GM23338 (cell line): ENCODE measurements at regions not wholly inside any gene's neighbourhood (a gene's known extent, or its start where the extent isn't known, plus 50 kb on each side); places are given as distances from the start of the nearest gene placed in this dataset.
"Not testable (repeated sequence)": the region's sequence is repeated elsewhere in the genome, so short reads cannot be mapped to it uniquely, and the experiment has no call there.

ENCODE experiments used
- ATAC-seq: fragments of 200-7000 bp; cut with Tn5 transposase; 3 replicates; pipeline ENCODE4 v1.9.1; 2020
- DNase-seq: peaks from one replicate; pipeline ENCODE4 v3.0.0-alpha.2; 2015; ENCODE audit warnings: low spot score
- H2AFZ ChIP-seq: fragments of 200-600 bp; sonication (generic); 2 replicates; pipeline ENCODE4 v1.8.0; 2016; ENCODE audit warnings: antibody characterized with exemption, mild to moderate bottlenecking, moderate library complexity
- H3F3A ChIP-seq: fragments of 200-600 bp; sonication (generic); replicated peaks from 2 replicates; pipeline ENCODE4 v1.8.0; 2017; ENCODE audit warnings: antibody characterized with exemption, mixed run types, low read depth
- H3K27ac ChIP-seq: fragments of 200-600 bp; sonication (generic); 2 replicates; pipeline ENCODE4 v1.6.1; 2016; ENCODE audit warnings: low read depth
- H3K27me3 ChIP-seq: fragments of 200-600 bp; sonication (generic); 2 replicates; pipeline ENCODE4 v1.8.0; 2016; ENCODE audit warnings: mild to moderate bottlenecking, mixed run types, moderate library complexity; ENCODE audit not compliant: insufficient read depth
- H3K36me3 ChIP-seq: fragments of 200-600 bp; sonication (generic); 2 replicates; pipeline ENCODE4 v1.8.0; 2016; ENCODE audit warnings: mild to moderate bottlenecking; ENCODE audit not compliant: insufficient read depth
- H3K4me1 ChIP-seq: fragments of 200-600 bp; sonication (generic); 2 replicates; pipeline ENCODE4 v1.8.0; 2016; ENCODE audit warnings: mild to moderate bottlenecking, moderate library complexity; ENCODE audit not compliant: insufficient read depth
- H3K4me2 ChIP-seq: fragments of 200-600 bp; sonication (generic); 2 replicates; pipeline ENCODE4 v1.7.1; 2017; ENCODE audit warnings: mixed run types
- H3K4me3 ChIP-seq: fragments of 200-600 bp; sonication (generic); 2 replicates; pipeline ENCODE4 v1.6.1; 2016; ENCODE audit warnings: mixed run types
- H3K79me2 ChIP-seq: fragments of 200-600 bp; sonication (generic); replicated peaks from 2 replicates; pipeline ENCODE4 v1.8.0; 2017; ENCODE audit warnings: mild to moderate bottlenecking; ENCODE audit not compliant: insufficient read depth
- H3K9me2 ChIP-seq: fragments of 200-600 bp; sonication (generic); 2 replicates; pipeline ENCODE4 v1.8.0; 2017; ENCODE audit not compliant: insufficient read depth
- H4K20me1 ChIP-seq: fragments of 200-600 bp; sonication (generic); replicated peaks from 2 replicates; pipeline ENCODE4 v1.8.0; 2017; ENCODE audit warnings: mild to moderate bottlenecking; ENCODE audit not compliant: insufficient read depth
- H3K27ac Mint-ChIP-seq: 2 replicates; pipeline ENCODE4 v1.8.0; 2020; ENCODE audit warnings: inconsistent platforms, mild to moderate bottlenecking, moderate library complexity, mixed read lengths
- H3K27me3 Mint-ChIP-seq: 3 replicates; pipeline ENCODE4 v1.8.0; 2022; ENCODE audit warnings: low read depth, mild to moderate bottlenecking, moderate library complexity, mixed read lengths, inconsistent platforms; ENCODE audit not compliant: insufficient read depth, poor library complexity
- H3K36me3 Mint-ChIP-seq: 3 replicates; pipeline ENCODE4 v1.8.0; 2021; ENCODE audit warnings: low read depth, mild to moderate bottlenecking, inconsistent platforms, moderate library complexity, mixed read lengths
- H3K4me1 Mint-ChIP-seq: 3 replicates; pipeline ENCODE4 v1.8.0; 2020; ENCODE audit warnings: mild to moderate bottlenecking, inconsistent platforms, mixed read lengths
- H3K4me3 Mint-ChIP-seq: 3 replicates; pipeline ENCODE4 v1.8.0; 2021; ENCODE audit warnings: moderate library complexity, mild to moderate bottlenecking, inconsistent platforms, mixed read lengths
- H3K9me3 Mint-ChIP-seq: 3 replicates; pipeline ENCODE4 v1.8.0; 2020; ENCODE audit warnings: moderate library complexity, mild to moderate bottlenecking, inconsistent platforms, mixed read lengths
- EZH2 ChIP-seq: fragments of 200-600 bp; sonication (generic); IDR thresholded peaks from one replicate; pipeline ENCODE4 v1.8.0; 2017; ENCODE audit warnings: antibody characterized with exemption, mild to moderate bottlenecking, low read depth; ENCODE audit not compliant: unreplicated experiment
- JUNB ChIP-seq: IDR thresholded peaks from one replicate; pipeline ENCODE4 v1.6.1; 2016; ENCODE audit warnings: antibody characterized with exemption; ENCODE audit not compliant: unreplicated experiment
- POLR2AphosphoS5 ChIP-seq: IDR thresholded peaks from 2 replicates; pipeline ENCODE4 v1.6.1; 2016; ENCODE audit warnings: antibody characterized with exemption, low read depth
- ZNF331 ChIP-seq: fragments of 250-450 bp; sonication (Bioruptor Pico); IDR thresholded peaks from 2 replicates; pipeline ENCODE4 v1.5.0; 2020; ENCODE audit warnings: low read depth, mild to moderate bottlenecking, moderate library complexity
- TF ChIP-seq, protein P1 (sequence below): fragments of 250-450 bp; sonication (Bioruptor Pico); IDR thresholded peaks from 2 replicates; pipeline ENCODE4 v1.5.0; 2020; ENCODE audit warnings: mild to moderate bottlenecking, moderate library complexity
- TF ChIP-seq, protein P2 (sequence below): IDR thresholded peaks from 2 replicates; pipeline ENCODE4 v1.6.1; 2016; ENCODE audit warnings: antibody characterized with exemption

DNA sequence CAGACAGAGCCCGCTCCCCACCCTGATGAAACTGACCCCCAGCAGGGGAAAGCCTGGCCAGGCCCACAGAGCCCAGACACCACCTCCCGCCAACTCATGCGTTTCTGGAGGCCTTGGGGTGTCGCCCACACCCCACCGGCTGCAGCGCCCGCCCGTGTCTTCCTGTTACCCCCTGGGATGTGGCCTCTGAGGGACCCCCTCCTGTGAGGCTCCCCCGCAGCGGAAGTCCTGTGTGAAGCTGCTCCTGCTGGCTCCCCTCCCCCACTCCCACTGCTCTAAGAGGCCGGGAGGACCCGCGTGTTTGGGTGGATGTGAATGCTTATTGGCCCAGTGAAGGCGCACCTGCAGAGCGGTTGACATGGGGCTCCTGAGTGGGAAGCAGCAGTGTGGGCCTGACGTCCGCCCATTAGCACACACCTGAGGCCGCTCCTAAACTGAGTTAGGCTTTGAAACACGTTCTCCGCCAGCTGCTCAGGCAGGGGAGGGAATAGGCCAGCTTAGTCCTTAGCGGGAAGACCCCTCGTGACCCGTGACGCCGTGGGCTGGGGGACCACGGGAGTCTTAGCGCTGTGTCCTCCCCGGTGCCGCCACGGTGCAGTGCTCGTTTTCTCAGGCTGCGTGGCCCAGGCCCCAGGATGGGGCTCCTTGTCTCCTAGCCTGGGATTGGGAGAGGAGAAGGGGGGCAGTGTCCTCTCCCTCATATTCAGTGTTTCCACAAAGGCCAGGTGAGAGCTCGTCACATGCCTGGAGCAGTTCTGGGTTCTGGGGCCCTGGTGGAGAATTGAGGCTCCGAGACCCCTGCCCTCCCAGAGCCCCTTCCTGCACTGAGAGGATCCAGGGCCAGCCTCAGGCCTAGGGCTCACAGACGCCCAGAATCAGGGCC lies 323.4 kb upstream of the SFSWAP start (continued):
- TF ChIP-seq, protein P1, sequence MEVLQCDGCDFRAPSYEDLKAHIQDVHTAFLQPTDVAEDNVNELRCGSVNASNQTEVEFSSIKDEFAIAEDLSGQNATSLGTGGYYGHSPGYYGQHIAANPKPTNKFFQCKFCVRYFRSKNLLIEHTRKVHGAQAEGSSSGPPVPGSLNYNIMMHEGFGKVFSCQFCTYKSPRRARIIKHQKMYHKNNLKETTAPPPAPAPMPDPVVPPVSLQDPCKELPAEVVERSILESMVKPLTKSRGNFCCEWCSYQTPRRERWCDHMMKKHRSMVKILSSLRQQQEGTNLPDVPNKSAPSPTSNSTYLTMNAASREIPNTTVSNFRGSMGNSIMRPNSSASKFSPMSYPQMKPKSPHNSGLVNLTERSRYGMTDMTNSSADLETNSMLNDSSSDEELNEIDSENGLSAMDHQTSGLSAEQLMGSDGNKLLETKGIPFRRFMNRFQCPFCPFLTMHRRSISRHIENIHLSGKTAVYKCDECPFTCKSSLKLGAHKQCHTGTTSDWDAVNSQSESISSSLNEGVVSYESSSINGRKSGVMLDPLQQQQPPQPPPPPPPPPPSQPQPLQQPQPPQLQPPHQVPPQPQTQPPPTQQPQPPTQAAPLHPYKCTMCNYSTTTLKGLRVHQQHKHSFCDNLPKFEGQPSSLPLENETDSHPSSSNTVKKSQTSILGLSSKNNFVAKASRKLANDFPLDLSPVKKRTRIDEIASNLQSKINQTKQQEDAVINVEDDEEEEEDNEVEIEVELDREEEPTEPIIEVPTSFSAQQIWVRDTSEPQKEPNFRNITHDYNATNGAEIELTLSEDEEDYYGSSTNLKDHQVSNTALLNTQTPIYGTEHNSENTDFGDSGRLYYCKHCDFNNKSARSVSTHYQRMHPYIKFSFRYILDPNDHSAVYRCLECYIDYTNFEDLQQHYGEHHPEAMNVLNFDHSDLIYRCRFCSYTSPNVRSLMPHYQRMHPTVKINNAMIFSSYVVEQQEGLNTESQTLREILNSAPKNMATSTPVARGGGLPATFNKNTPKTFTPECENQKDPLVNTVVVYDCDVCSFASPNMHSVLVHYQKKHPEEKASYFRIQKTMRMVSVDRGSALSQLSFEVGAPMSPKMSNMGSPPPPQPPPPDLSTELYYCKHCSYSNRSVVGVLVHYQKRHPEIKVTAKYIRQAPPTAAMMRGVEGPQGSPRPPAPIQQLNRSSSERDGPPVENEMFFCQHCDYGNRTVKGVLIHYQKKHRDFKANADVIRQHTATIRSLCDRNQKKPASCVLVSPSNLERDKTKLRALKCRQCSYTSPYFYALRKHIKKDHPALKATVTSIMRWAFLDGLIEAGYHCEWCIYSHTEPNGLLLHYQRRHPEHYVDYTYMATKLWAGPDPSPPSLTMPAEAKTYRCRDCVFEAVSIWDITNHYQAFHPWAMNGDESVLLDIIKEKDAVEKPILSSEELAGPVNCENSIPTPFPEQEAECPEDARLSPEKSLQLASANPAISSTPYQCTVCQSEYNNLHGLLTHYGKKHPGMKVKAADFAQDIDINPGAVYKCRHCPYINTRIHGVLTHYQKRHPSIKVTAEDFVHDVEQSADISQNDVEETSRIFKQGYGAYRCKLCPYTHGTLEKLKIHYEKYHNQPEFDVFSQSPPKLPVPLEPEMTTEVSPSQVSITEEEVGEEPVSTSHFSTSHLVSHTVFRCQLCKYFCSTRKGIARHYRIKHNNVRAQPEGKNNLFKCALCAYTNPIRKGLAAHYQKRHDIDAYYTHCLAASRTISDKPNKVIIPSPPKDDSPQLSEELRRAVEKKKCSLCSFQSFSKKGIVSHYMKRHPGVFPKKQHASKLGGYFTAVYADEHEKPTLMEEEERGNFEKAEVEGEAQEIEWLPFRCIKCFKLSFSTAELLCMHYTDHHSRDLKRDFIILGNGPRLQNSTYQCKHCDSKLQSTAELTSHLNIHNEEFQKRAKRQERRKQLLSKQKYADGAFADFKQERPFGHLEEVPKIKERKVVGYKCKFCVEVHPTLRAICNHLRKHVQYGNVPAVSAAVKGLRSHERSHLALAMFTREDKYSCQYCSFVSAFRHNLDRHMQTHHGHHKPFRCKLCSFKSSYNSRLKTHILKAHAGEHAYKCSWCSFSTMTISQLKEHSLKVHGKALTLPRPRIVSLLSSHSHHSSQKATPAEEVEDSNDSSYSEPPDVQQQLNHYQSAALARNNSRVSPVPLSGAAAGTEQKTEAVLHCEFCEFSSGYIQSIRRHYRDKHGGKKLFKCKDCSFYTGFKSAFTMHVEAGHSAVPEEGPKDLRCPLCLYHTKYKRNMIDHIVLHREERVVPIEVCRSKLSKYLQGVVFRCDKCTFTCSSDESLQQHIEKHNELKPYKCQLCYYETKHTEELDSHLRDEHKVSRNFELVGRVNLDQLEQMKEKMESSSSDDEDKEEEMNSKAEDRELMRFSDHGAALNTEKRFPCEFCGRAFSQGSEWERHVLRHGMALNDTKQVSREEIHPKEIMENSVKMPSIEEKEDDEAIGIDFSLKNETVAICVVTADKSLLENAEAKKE (CRISPR knock-in tag) = no peak
- TF ChIP-seq, protein P2, sequence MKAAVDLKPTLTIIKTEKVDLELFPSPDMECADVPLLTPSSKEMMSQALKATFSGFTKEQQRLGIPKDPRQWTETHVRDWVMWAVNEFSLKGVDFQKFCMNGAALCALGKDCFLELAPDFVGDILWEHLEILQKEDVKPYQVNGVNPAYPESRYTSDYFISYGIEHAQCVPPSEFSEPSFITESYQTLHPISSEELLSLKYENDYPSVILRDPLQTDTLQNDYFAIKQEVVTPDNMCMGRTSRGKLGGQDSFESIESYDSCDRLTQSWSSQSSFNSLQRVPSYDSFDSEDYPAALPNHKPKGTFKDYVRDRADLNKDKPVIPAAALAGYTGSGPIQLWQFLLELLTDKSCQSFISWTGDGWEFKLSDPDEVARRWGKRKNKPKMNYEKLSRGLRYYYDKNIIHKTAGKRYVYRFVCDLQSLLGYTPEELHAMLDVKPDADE = no peak
- no peak for TF ChIP-seq POLR2AphosphoS5
- TF ChIP-seq JUNB = no peak
- TF ChIP-seq EZH2 = no peak
- no peak for TF ChIP-seq ZNF331

- H4K20me1 ChIP-seq, H3K4me1 ChIP-seq, H3K27ac Mint-ChIP-seq, H3K27ac ChIP-seq, H3K9me2 ChIP-seq, H3K36me3 ChIP-seq, H3K27me3 Mint-ChIP-seq, H3F3A ChIP-seq, H3K4me3 Mint-ChIP-seq, H3K36me3 Mint-ChIP-seq, H3K4me2 ChIP-seq, H3K9me3 Mint-ChIP-seq, H2AFZ ChIP-seq, H3K4me3 ChIP-seq, H3K79me2 ChIP-seq, H3K27me3 ChIP-seq, DNase-seq: not testable (repeated sequence)
- peaks cover 19% of the 10 kb centered on the region for H3K4me1 Mint-ChIP-seq
- ATAC-seq = peak; percentile 24
Observed at GRCh38 chr12:131388164-131389053, 322.5 kb upstream of the SFSWAP start.
